HL-60 (cell line): ENCODE measurements at regions not wholly inside any gene's neighbourhood (a gene's known extent, or its start where the extent isn't known, plus 50 kb on each side); places are given as distances from the start of the nearest gene placed in this dataset.

Experiments used
- POLR2AphosphoS5 ChIP-seq: IDR thresholded peaks from 2 replicates; pipeline ENCODE4 v1.6.1; 2012; ENCODE audit warnings: low read depth
- TF ChIP-seq, protein P1 (sequence below): IDR thresholded peaks from one replicate; pipeline ENCODE4 v1.5.1; 2011; ENCODE audit warnings: low read length, control low read depth, inconsistent platforms; ENCODE audit not compliant: insufficient read depth

DNA sequence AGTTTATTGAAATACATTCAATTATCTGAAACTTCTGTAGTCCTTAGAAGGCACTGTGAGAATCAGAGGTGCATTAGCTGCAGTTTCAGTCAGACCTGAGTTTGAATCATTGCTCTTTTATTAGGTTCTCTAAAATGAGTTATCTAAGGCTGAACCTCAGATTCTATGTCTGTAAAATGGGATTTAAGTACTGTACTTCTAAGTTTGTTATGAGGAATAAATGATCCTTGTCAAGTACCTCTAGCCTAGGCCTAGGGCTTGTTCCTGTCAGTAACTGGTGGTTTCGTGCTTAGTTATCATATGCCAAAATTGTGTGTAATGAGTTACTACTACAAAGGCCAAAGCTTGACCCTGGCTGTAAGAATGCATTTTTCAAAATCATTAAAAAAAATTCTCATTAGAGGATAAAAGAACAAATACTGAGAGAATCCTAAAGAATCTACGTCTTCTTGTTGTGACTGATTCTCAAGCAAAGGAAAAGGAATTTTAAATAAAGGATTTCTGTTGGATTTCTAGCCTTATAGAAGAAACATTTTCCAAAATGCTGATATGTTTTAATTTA is 65.8 kb downstream of the SLIT2 start:
- TF ChIP-seq, protein P1, sequence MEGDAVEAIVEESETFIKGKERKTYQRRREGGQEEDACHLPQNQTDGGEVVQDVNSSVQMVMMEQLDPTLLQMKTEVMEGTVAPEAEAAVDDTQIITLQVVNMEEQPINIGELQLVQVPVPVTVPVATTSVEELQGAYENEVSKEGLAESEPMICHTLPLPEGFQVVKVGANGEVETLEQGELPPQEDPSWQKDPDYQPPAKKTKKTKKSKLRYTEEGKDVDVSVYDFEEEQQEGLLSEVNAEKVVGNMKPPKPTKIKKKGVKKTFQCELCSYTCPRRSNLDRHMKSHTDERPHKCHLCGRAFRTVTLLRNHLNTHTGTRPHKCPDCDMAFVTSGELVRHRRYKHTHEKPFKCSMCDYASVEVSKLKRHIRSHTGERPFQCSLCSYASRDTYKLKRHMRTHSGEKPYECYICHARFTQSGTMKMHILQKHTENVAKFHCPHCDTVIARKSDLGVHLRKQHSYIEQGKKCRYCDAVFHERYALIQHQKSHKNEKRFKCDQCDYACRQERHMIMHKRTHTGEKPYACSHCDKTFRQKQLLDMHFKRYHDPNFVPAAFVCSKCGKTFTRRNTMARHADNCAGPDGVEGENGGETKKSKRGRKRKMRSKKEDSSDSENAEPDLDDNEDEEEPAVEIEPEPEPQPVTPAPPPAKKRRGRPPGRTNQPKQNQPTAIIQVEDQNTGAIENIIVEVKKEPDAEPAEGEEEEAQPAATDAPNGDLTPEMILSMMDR = no peak
- TF ChIP-seq POLR2AphosphoS5 = no peak
